ENCODE measurements at regions not wholly inside any gene's neighbourhood (a gene's known extent, or its start where the extent isn't known, plus 50 kb on each side); places are given as distances from the start of the nearest gene placed in this dataset.
"Not testable (repeated sequence)": the region's sequence is repeated elsewhere in the genome, so short reads cannot be mapped to it uniquely, and the experiment has no call there.

GRCh38 chr6:141088171-141088570 lies 1044.6 kb upstream of the GJE1 start:
- no peaks in the 10 kb centered on the region for H3K27me3 ChIP-seq (ENCODE audit: control insufficient read depth, insufficient read depth, low read length)
- H3K4me1 ChIP-seq (ENCODE audit: control insufficient read depth, insufficient read depth, low read length), result no peaks in the 10 kb centered on the region
- H3K9me3 ChIP-seq (ENCODE audit: control insufficient read depth, insufficient read depth, low read length), result no peaks in the 10 kb centered on the region
- H3K4me3 ChIP-seq (ENCODE audit: low read depth, low read length), result no peak overlapping the region
- H3K36me3 ChIP-seq (ENCODE audit: control insufficient read depth, insufficient read depth, low read length), result no peaks in the 10 kb centered on the region
- no peak overlapping the region for H3K27ac ChIP-seq (ENCODE audit: low read depth, low read length)
- no peak for DNase-seq (ENCODE audit: low read depth in 4 of 6, low spot score in 6 of 6)

- Histone ChIP-seq H3K4me3 (ENCODE audit: low read depth, low read length) (no peak overlapping the region), H3K9me3 (ENCODE audit: control insufficient read depth, insufficient read depth, low read length) (no peaks in the 10 kb centered on the region)
- 83% methylated on average over 6 of the region's 8 CpGs for WGBS (ENCODE audit: insufficient coverage)
Observed at GRCh38 chr6:141077355-141078333, 1055.1 kb upstream of the GJE1 start.

GRCh38 chr6:141057761-141058160 lies 1075.0 kb upstream of the GJE1 start:
- Histone ChIP-seq H3K4me1 (ENCODE audit: control insufficient read depth, insufficient read depth, low read length) (no peaks in the 10 kb centered on the region), H3K36me3 (ENCODE audit: control insufficient read depth, insufficient read depth, low read length) (no peaks in the 10 kb centered on the region), H3K27me3 (ENCODE audit: control insufficient read depth, insufficient read depth, low read length) (no peaks in the 10 kb centered on the region), H3K9me3 (ENCODE audit: control insufficient read depth, insufficient read depth, low read length) (no peaks in the 10 kb centered on the region), H3K4me3 (ENCODE audit: low read depth, low read length) (no peak overlapping the region), H3K27ac (ENCODE audit: low read depth, low read length) (no peak overlapping the region)
- no CpG with 5 or more reads among the region's 2 CpGs for WGBS (ENCODE audit: insufficient coverage)
- no peak for DNase-seq (ENCODE audit: low read depth in 4 of 6, low spot score in 6 of 6)

More at GRCh38 chr6:141077355-141078333, 1055.1 kb upstream of the GJE1 start:
- H3K27ac ChIP-seq (ENCODE audit: low read depth, low read length), result no peak overlapping the region
- no peak for DNase-seq (ENCODE audit: low read depth in 4 of 6, low spot score in 6 of 6)
- H3K27me3 ChIP-seq (ENCODE audit: control insufficient read depth, insufficient read depth, low read length), result no peaks in the 10 kb centered on the region
- H3K36me3 ChIP-seq (ENCODE audit: control insufficient read depth, insufficient read depth, low read length), result no peaks in the 10 kb centered on the region
- H3K4me1 ChIP-seq (ENCODE audit: control insufficient read depth, insufficient read depth, low read length), result no peaks in the 10 kb centered on the region

GRCh38 chr6:141056945-141057625 lies 1075.6 kb upstream of the GJE1 start:
- Histone ChIP-seq H3K4me3 (ENCODE audit: low read depth, low read length) (no peak overlapping the region), H3K4me1 (ENCODE audit: control insufficient read depth, insufficient read depth, low read length) (no peaks in the 10 kb centered on the region), H3K27ac (ENCODE audit: low read depth, low read length) (no peak overlapping the region), H3K27me3 (ENCODE audit: control insufficient read depth, insufficient read depth, low read length) (no peaks in the 10 kb centered on the region), H3K9me3 (ENCODE audit: control insufficient read depth, insufficient read depth, low read length) (no peaks in the 10 kb centered on the region), H3K36me3 (ENCODE audit: control insufficient read depth, insufficient read depth, low read length) (no peaks in the 10 kb centered on the region)
- WGBS (ENCODE audit: insufficient coverage), result no CpG with 5 or more reads among the region's 2 CpGs
- DNase-seq (ENCODE audit: low read depth in 4 of 6, low spot score in 6 of 6), result no peak

- no peak overlapping the region for H3K27ac ChIP-seq (ENCODE audit: low read depth, low read length)
- peaks cover 1% of the 10 kb centered on the region for H3K9me3 ChIP-seq (ENCODE audit: control insufficient read depth, insufficient read depth, low read length)
- no peak overlapping the region for H3K4me3 ChIP-seq (ENCODE audit: low read depth, low read length)
- WGBS (ENCODE audit: insufficient coverage), result 100% methylated on average over 1 of the region's 1 CpG
- H3K36me3 ChIP-seq (ENCODE audit: control insufficient read depth, insufficient read depth, low read length), result no peaks in the 10 kb centered on the region
- DNase-seq (ENCODE audit: low read depth in 4 of 6, low spot score in 6 of 6), result no peak
- H3K4me1 ChIP-seq (ENCODE audit: control insufficient read depth, insufficient read depth, low read length), result no peaks in the 10 kb centered on the region
- H3K27me3 ChIP-seq (ENCODE audit: control insufficient read depth, insufficient read depth, low read length), result no peaks in the 10 kb centered on the region
Observed at GRCh38 chr6:141050471-141050870, 1082.3 kb upstream of the GJE1 start.

- DNase-seq (ENCODE audit: low read depth in 4 of 6, low spot score in 6 of 6), result no peak
- Histone ChIP-seq H3K36me3 (ENCODE audit: control insufficient read depth, insufficient read depth, low read length) (no peaks in the 10 kb centered on the region), H3K4me3 (ENCODE audit: low read depth, low read length) (no peak overlapping the region), H3K27me3 (ENCODE audit: control insufficient read depth, insufficient read depth, low read length) (no peaks in the 10 kb centered on the region), H3K27ac (ENCODE audit: low read depth, low read length) (no peak overlapping the region), H3K9me3 (ENCODE audit: control insufficient read depth, insufficient read depth, low read length) (peaks cover 1% of the 10 kb centered on the region), H3K4me1 (ENCODE audit: control insufficient read depth, insufficient read depth, low read length) (no peaks in the 10 kb centered on the region)
- WGBS (ENCODE audit: insufficient coverage), result no CpG with 5 or more reads among the region's 1 CpG
Observed at GRCh38 chr6:141048451-141048850, 1084.3 kb upstream of the GJE1 start.

- H3K27ac ChIP-seq (ENCODE audit: low read depth, low read length); H3K4me3 ChIP-seq (ENCODE audit: low read depth, low read length); DNase-seq (ENCODE audit: low read depth in 4 of 6, low spot score in 6 of 6); H3K27me3 ChIP-seq (ENCODE audit: control insufficient read depth, insufficient read depth, low read length); H3K36me3 ChIP-seq (ENCODE audit: control insufficient read depth, insufficient read depth, low read length); H3K4me1 ChIP-seq (ENCODE audit: control insufficient read depth, insufficient read depth, low read length); H3K9me3 ChIP-seq (ENCODE audit: control insufficient read depth, insufficient read depth, low read length): not testable (repeated sequence)
Observed at GRCh38 chr6:141046496-141046895, 1086.2 kb upstream of the GJE1 start.

- H3K27me3 ChIP-seq (ENCODE audit: control insufficient read depth, insufficient read depth, low read length), result no peaks in the 10 kb centered on the region
- 95% methylated on average over 10 of the region's 14 CpGs for WGBS (ENCODE audit: insufficient coverage)
- H3K4me1 ChIP-seq (ENCODE audit: control insufficient read depth, insufficient read depth, low read length), result no peaks in the 10 kb centered on the region
- peaks cover 3% of the 10 kb centered on the region for H3K9me3 ChIP-seq (ENCODE audit: control insufficient read depth, insufficient read depth, low read length)
- peaks cover 2% of the 10 kb centered on the region for H3K36me3 ChIP-seq (ENCODE audit: control insufficient read depth, insufficient read depth, low read length)
- DNase-seq (ENCODE audit: low read depth in 4 of 6, low spot score in 6 of 6), result no peak
- H3K27ac ChIP-seq (ENCODE audit: low read depth, low read length), result no peak overlapping the region
- no peak overlapping the region for H3K4me3 ChIP-seq (ENCODE audit: low read depth, low read length)
Observed at GRCh38 chr6:141041596-141042087, 1091.1 kb upstream of the GJE1 start.

- DNase-seq (ENCODE audit: low read depth in 4 of 6, low spot score in 6 of 6), result peak; percentile 12 to 66 (median 20)
- no peaks in the 10 kb centered on the region for H3K36me3 ChIP-seq (ENCODE audit: control insufficient read depth, insufficient read depth, low read length)
- H3K27me3 ChIP-seq (ENCODE audit: control insufficient read depth, insufficient read depth, low read length), result no peaks in the 10 kb centered on the region
- no peaks in the 10 kb centered on the region for H3K4me1 ChIP-seq (ENCODE audit: control insufficient read depth, insufficient read depth, low read length)
- no peak overlapping the region for H3K27ac ChIP-seq (ENCODE audit: low read depth, low read length)
- H3K9me3 ChIP-seq (ENCODE audit: control insufficient read depth, insufficient read depth, low read length), result no peaks in the 10 kb centered on the region
- no peak overlapping the region for H3K4me3 ChIP-seq (ENCODE audit: low read depth, low read length)
- WGBS (ENCODE audit: insufficient coverage), result no CpG with 5 or more reads among the region's 5 CpGs
Observed at GRCh38 chr6:141035312-141036200, 1097.2 kb upstream of the GJE1 start.
